GM03348 (cell line): ENCODE measurements at regions not wholly inside any gene's neighbourhood (a gene's known extent, or its start where the extent isn't known, plus 50 kb on each side); places are given as distances from the start of the nearest gene placed in this dataset.
"Not testable (repeated sequence)": the region's sequence is repeated elsewhere in the genome, so short reads cannot be mapped to it uniquely, and the experiment has no call there.

Experiments used
- DNase-seq: peaks from one replicate; pipeline ENCODE4 v3.0.0; 2012; ENCODE audit warnings: low spot score

- peak; percentile 80 for DNase-seq
Measured at GRCh38 chr21:35565204-35565611, 495.1 kb downstream of the SETD4 start.

GRCh38 chr21:35563885-35564451 lies 496.4 kb downstream of the SETD4 start:
- peak; percentile 82 for DNase-seq

- DNase-seq = no peak
Measured at GRCh38 chr21:35562876-35563275, 497.4 kb downstream of the SETD4 start.

GRCh38 chr21:35561116-35561515 lies 499.2 kb downstream of the SETD4 start:
- DNase-seq = no peak

GRCh38 chr21:35559829-35560225 lies 500.5 kb downstream of the SETD4 start:
- DNase-seq = peak; percentile 44

GRCh38 chr21:35559128-35559828 lies 501.0 kb downstream of the SETD4 start:
- DNase-seq = peak; percentile 75

GRCh38 chr21:35556536-35556935 lies 503.8 kb downstream of the SETD4 start:
- DNase-seq = no peak

GRCh38 chr21:35552483-35552882 lies 503.4 kb upstream of the RUNX1 start:
- DNase-seq = not testable (repeated sequence)

GRCh38 chr21:35548904-35549615 lies 500.0 kb upstream of the RUNX1 start:
- no peak for DNase-seq

- no peak for DNase-seq
Measured at GRCh38 chr21:35547946-35548774, 499.1 kb upstream of the RUNX1 start.

GRCh38 chr21:35543746-35544145 lies 494.6 kb upstream of the RUNX1 start:
- no peak for DNase-seq

GRCh38 chr21:35540950-35541638 lies 492.0 kb upstream of the RUNX1 start:
- peak; percentile 58 for DNase-seq

- DNase-seq = no peak
Measured at GRCh38 chr21:35538386-35538785, 489.3 kb upstream of the RUNX1 start.

- no peak for DNase-seq
Measured at GRCh38 chr21:35537604-35538003, 488.5 kb upstream of the RUNX1 start.

- DNase-seq = no peak
Measured at GRCh38 chr21:35533893-35534292, 484.8 kb upstream of the RUNX1 start.

GRCh38 chr21:35530766-35531165 lies 481.7 kb upstream of the RUNX1 start:
- no peak for DNase-seq

GRCh38 chr21:35529171-35529863 lies 480.2 kb upstream of the RUNX1 start:
- peak; percentile 27 for DNase-seq

- DNase-seq = peak; percentile 37
Measured at GRCh38 chr21:35528116-35529042, 479.3 kb upstream of the RUNX1 start.

GRCh38 chr21:35527358-35527757 lies 478.3 kb upstream of the RUNX1 start:
- DNase-seq = no peak

- no peak for DNase-seq
Measured at GRCh38 chr21:35525443-35525842, 476.3 kb upstream of the RUNX1 start.
